ENCODE measurements at regions not wholly inside any gene's neighbourhood (a gene's known extent, or its start where the extent isn't known, plus 50 kb on each side); places are given as distances from the start of the nearest gene placed in this dataset. TPM values are rescaled to one million over a fixed set of nuclear protein-coding genes. Genes with fewer than 3 reads are reported as not detected.
"Not testable (repeated sequence)": the region's sequence is repeated elsewhere in the genome, so short reads cannot be mapped to it uniquely, and the experiment has no call there.

DNA sequence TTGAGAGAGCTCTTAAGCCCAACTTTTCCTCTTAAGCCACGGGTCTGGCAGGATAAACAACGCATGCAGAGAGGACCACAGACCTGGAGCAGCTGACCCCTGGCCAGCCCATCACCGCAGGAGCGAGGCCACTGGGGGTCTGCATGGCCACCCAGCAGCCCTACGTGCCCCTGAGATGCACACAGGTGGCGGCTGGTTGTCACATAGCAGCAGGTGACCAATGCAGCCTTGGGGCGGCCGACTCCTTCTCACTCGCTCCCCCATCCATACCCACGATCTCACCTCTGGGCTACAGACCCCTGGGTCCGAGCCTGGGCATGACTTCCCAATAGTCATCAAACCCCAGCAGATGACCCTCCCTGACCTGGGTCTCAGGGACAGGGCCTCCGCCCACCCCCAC is 415.9 kb upstream of the ZNF722 start:
- peak; percentile 22 for DNase-seq (ENCODE audit: low spot score)

DNA sequence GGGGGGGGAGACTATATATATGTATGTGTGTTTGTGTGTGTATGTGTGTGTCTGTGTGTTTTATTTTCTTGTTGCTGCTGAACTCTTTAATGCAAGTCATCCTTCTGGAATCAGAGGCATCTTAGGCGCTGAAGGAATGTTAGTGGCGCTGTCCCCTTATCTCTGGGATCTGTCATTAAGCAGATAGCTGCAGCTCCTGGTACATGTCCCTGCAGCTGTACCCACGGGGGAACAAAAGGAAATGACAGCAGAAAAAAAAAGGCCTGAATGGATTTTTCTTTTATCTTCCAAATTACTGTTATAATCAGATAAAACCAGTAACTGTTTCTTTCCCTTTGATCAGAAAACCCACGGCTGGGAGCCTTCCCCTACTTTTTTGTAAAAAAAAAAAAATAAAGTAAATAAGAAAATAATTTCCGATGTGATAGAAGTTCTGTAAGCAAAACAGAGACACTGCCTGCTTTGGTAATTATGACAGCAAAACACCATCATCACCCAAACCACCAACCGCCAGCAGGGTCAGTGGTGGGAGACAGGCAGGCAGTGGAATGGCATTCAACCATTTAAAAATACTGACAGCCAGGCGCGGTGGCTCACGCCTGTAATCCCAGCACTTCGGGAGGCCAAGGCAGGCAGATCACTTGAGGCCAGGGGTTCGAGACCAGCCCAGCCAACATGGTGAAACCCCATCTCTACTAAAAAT is 411.3 kb upstream of the ZNF722 start:
- not testable (repeated sequence) for DNase-seq (ENCODE audit: low spot score)

DNA sequence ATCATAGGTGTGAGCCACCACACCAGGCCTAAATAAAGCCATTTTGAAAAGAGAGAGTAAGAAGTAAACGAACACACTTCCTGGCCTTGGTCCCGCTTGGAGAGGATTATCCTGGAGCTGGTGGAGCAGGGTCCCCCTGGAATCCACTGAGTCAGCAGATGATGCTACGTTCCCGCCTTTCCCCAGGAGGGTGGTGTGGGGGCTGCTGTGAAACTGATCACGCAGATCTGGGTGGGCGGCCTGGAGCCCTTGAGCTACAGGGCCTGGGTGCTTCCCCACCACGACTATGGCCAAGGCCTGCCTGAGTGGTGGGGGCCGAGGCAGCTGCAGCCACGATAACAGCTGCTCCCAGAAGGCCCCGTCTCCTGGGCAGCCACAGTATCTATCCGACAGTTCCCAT is 407.4 kb upstream of the ZNF722 start:
- peak; percentile 84 for DNase-seq (ENCODE audit: low spot score)

DNA sequence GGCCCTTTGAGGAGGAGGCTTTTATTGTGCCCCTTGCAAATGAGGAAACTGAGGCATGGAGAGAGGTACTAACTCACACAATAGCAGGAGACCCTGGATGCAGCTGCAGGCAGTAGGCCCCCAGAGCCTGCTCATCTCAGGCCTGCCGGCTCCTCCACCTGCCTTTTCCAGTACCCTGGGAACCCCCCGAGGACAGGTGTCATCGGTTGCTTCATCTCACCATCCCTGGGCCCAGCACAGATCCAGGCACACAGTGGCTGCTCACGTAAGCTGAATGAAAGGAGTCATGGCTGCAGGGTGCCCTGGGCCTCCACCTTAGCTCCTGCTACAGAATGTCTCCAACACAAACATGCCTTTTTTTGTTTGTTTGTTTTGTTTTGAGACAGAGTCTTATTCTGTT is 394.8 kb upstream of the ZNF722 start:
- DNase-seq (ENCODE audit: low spot score), result peak; percentile 55

DNA sequence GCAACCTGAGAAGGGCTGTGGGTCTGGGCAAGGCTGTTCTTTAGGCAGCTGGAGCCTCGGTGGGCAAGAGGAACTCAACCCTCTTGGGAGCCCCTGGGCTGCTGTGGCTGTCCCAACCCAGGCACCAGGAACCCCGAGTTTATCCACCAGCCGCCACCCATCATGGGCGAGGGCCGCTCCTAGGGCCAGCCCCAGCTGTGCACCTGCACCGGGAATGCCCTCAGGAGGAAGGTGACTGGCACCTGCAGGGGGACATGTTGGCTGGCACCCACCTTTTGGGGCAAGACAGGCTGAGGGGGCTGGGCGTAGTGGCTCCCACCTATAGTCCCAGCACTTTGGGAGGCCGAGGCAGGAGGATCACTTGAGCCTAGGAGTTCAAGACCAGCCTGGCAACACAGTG is 393.8 kb upstream of the ZNF722 start:
- DNase-seq (ENCODE audit: low spot score), result peak; percentile 59

DNA sequence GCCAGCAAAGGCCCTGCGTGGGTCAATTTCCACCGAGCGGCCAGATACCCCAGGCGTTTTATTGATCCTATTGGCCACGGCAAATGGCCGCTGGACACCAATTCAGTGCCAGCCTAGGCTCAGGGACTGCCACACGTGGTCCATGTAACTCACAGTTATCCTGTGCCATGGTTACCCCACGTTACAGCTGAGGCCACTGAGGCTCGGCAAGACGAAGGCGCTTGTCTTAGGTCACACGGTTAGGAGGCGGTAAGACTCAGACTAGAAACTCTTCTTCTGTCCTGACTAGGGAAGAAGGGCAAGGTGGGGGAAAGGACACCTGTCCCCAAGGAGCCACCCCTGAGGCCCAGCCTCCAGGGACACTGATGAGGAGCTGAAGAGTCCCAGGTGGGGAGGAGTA is 381.1 kb upstream of the ZNF722 start:
- not testable (repeated sequence) for DNase-seq (ENCODE audit: low spot score)

DNA sequence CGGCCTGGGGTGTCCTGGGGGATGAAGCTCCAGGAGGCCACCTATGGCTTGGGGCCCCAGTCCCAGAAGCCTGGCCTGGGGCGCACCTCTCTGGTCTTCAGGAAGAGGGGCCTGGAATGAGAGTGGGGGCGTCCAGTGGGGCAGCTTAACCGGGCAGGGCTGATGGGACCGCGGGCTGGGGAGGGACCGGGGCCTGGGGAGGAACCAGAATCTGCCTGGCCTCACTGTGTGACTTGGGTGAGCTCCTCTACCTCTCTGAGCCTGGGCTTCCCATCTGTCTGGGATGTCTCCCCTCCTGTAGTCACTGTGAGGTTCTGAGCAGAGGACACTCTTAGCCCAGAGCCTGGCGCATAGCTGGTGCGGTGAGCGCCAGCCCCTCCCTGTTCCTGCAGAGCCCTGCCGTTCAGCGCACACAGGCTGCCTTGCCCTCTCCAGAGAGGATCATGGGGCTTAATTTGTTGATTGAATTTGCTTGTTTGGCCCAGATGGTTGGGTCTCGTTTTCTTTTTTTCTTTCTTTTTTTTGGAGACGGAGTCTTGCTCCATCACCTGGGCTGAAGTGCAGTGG is 378.4 kb upstream of the ZNF722 start:
- DNase-seq (ENCODE audit: low spot score), result not testable (repeated sequence)

DNA sequence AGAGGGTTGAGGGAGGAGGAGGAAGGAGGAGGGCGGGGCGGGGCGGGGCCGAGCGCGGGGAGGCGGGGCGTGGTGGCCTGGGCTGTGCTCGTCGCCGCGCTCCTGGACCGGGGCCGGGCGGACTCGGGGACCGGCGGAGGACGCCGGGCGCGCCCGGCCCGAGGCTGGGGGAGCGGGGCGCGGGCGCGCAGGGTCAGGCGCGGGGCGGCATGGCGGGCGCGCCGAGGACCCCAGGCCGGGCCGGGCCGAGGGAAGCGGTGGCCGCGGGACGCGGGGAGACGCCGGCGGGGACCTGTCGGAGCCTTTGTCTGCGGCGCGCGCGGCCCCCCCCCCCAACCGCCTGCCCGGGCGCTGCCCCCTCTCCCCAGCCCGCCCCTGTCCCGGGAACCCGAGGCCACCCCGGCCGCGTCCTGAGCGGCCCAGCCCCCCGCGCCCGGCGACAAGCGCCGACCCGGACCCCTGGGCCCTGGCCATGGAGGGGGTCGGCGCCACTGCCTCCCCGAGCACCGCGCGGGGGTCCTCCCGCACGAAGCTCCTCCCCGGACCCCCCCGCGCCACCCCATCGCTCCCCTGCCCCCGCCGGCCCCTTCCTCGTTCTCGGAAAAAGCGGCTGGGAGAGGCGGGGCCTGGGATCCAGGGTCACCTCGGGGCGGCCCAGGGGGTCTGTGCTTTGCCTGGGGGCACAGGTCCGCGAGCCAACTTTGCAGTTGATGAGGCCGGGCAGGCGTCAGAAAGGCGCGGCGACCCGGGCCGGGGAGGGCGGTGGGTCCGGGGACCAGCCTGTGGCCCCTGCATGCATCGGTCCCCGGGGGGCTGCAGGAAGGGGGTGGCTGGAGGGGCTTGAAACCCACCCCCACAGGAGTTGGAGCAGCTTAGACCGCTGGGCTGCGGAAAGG is 370.8 kb upstream of the ZNF722 start:
- peak; percentile 87 for DNase-seq (ENCODE audit: low spot score)

DNA sequence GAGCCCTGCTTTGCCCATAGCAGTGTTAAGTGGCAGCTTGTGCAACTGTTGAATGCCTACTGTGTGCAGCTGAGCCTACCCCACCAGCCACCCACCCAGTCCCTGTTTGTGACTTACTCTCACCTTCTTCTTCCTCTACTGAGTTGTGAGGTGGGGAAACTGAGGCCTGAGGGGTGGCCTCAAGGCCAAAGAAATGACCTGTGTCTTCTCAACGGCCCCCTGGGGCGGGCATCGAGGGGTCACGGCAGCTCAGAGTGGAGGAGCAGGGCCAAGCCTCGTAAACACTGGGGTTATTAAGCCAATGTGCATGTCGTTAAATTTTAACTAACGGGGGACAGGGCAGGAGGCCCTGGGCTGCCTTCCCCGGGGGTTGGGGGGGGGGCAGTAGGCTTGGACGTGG is 369.6 kb upstream of the ZNF722 start:
- peak; percentile 49 for DNase-seq (ENCODE audit: low spot score)

DNA sequence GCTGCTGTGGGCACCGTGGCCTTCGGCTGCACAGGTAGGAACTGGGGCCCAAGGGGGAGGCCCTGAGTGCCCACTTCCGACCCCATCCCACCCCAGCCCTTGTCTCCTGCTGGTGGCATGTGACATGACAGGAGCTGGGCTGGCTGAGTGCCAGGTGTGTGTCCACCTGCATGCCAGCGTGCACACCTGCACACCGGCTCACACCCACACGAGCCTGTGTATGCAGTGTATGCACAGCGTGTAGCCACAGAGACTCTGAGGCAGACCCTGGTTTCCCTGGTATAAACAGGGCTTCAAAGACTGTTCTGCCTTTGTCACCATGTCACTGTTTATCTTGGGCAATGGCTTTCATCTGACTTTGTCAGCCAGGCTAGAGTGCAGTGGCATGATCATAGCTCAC is 362.1 kb upstream of the ZNF722 start:
- DNase-seq (ENCODE audit: low spot score), result not testable (repeated sequence)

DNA sequence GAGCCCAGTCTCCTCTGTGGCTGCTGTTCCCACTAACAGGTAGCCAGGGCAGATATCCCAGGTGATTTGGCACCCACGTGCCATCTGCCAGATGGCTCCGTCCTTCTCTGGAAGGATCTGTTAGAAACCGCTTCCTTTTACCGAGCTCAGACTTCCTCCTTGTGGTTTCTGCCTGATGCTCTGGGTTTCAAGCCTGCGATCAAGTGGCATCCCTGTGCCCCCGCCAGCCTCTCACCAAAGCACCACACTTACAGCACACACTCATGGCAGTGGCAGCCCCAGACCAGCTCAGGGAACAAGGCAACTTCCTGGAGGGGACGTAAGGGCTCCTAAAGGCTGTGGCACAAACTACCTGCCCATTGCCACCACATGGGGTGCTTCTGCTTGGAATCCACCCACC is 333.1 kb upstream of the ZNF722 start:
- not testable (repeated sequence) for DNase-seq (ENCODE audit: low spot score)

DNA sequence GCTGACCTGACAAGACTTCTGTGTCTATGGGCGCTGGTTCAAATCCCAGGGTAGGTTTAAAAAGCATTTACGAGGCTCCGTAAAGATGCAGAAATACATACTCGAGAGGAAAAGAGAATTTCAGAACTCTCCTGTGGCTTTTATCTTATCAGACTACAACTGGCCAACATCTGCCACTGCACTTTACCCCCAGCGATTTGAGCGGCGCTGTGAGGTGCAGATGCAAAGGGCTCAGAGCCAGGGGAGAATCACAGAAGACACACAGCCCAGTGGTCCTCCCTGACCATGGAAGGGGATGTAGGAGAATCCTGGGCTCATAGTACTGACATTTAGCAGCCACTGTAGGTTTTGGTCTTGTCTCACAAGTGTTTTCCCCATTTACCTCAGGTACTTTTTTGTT is 307.2 kb upstream of the ZNF722 start:
- DNase-seq (ENCODE audit: low spot score), result not testable (repeated sequence)

DNA sequence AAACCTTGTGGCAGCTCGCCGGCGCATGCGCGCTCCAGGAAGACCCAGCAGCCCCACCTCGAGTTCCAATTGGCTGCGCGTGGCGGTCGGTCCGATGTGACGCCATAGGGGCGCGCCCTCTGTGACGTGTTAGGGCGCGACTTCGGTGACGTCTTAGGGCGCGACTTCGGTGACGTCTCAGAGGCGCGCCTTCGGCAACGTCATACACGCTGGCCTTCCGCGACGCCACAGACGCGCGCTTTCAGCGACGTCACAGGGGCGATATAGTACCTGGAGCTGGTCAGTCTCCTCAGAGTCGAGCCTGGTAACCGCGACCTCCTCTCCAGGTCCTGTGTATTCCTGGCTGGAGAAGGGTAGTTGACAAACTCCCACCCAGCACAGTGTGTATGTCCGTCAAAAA is 304.4 kb upstream of the ZNF722 start:
- DNase-seq (ENCODE audit: low spot score), result not testable (repeated sequence)

Small RNAs in the stretch of these regions (microRNA-seq; reads per million reads assigned to microRNA genes)
- gene MIR4283-2 (ENCODE audit: borderline number of aligned reads), result not detected

Measured in mesenteric fat pad (tissue), 1 donor.